Astrocyte of the spinal cord (primary cell): ENCODE measurements at regions not wholly inside any gene's neighbourhood (a gene's known extent, or its start where the extent isn't known, plus 50 kb on each side); places are given as distances from the start of the nearest gene placed in this dataset.

Source experiments
- DNase-seq: peaks from one replicate; pipeline ENCODE4 v3.0.0; 2011; ENCODE audit warnings: low read depth, low spot score
- H3K4me3 ChIP-seq: 2 replicates; pipeline ENCODE4 v1.5.1; 2011; ENCODE audit warnings: low read depth, mild to moderate bottlenecking, low read length, moderate library complexity
- in situ Hi-C: cut with HindIII; loops from 2 replicates; pipeline ENCODE4 v1.10.0; 2017; ENCODE audit warnings: low sequenced_read_pairs
- TF ChIP-seq, protein P1 (sequence below): IDR thresholded peaks from 2 replicates; pipeline ENCODE4 v1.5.1; 2012; ENCODE audit warnings: low read depth, mild to moderate bottlenecking, low read length, inconsistent platforms

DNA sequence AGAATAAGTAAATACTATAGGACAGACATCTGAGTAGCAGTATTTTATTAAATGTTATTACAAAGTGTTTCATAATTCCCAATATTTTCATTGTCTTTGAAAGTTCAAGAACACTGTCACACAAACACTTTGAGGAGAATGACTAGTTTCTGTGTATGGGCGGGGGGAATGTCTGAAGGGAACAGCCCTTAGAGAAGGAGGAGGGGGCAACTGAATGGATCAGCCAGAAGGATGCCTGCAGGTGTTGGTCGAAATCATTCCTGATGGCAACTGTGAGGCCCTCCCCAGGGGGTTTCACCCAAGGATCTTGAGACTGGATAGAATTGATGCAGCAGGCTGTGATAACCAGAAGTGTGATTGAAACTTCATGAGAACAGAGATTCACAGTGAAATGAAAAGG is 223.2 kb upstream of the C1orf87 start:
- H3K4me3 ChIP-seq: no peak overlapping the region
- DNase-seq: no peak
- TF ChIP-seq, protein P1, sequence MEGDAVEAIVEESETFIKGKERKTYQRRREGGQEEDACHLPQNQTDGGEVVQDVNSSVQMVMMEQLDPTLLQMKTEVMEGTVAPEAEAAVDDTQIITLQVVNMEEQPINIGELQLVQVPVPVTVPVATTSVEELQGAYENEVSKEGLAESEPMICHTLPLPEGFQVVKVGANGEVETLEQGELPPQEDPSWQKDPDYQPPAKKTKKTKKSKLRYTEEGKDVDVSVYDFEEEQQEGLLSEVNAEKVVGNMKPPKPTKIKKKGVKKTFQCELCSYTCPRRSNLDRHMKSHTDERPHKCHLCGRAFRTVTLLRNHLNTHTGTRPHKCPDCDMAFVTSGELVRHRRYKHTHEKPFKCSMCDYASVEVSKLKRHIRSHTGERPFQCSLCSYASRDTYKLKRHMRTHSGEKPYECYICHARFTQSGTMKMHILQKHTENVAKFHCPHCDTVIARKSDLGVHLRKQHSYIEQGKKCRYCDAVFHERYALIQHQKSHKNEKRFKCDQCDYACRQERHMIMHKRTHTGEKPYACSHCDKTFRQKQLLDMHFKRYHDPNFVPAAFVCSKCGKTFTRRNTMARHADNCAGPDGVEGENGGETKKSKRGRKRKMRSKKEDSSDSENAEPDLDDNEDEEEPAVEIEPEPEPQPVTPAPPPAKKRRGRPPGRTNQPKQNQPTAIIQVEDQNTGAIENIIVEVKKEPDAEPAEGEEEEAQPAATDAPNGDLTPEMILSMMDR: no peak
- in situ Hi-C loops: no loop called here

DNA sequence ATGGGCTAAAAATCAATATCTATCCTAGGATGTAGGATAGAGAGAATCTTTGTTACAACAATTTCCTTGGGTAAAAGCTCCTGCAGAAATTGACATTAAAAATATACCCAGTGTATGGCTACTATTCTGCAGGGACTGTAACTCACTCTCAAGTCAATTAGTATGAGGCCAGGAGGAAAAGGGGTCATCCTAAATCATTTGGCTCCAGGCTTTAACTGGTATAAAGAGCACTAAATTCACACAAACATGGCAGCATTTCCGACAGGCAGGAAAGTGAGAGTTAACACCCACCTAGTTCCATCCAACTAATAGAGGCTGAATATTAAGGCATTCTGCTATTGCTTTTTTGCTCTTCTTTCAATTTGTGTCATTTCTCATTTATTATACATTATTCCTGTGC is 218.6 kb upstream of the C1orf87 start:
- in situ Hi-C loops: no loop called here
- TF ChIP-seq, protein P1: no peak
- DNase-seq: no peak
- no peak overlapping the region for H3K4me3 ChIP-seq

DNA sequence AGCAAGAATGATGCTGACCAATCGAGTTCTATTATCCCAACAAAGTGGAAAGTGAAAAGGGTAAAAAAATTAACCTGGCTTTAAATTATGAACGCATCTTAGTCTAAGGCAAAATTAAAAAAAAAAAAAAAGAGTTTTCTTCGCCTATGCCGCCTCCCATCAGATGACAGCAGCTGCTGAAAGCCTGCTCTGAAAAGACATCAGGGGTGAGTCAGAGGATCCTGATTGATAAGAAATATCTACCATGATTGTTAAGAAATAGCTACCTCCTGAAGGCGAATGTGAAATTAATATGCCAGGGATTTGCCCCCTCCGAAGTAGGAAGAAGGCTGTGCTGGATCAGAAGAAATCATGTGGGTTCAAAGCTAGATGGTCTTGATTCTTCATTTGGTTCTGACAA is 216.8 kb upstream of the C1orf87 start:
- TF ChIP-seq, protein P1: no peak

DNA sequence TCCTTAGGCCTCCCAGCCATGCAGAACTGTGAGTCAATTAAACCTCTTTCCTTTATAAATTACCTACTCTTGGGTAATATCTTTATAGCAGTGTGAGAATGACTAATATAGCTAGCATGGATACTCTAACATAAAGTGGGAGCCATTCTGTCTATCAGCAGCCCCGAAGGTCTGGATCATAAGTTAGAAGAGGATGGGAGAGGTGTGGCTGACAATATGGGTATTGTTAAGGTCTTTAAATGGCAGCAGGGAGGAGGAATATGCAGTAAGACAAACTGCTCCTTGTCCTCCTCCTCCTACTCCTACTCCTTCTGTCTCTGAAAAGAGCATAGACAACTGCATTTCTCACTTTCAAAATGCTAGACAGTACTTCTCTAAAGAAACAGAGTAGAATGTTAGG is 214.0 kb upstream of the C1orf87 start:
- no peak overlapping the region for H3K4me3 ChIP-seq
- DNase-seq: no peak
- in situ Hi-C loops: no loop called here
- TF ChIP-seq, protein P1: no peak

More for the DNA sequence above, 216.8 kb upstream of the C1orf87 start:
- no peak for DNase-seq
- in situ Hi-C loops: no loop called here
- H3K4me3 ChIP-seq: no peak overlapping the region

DNA sequence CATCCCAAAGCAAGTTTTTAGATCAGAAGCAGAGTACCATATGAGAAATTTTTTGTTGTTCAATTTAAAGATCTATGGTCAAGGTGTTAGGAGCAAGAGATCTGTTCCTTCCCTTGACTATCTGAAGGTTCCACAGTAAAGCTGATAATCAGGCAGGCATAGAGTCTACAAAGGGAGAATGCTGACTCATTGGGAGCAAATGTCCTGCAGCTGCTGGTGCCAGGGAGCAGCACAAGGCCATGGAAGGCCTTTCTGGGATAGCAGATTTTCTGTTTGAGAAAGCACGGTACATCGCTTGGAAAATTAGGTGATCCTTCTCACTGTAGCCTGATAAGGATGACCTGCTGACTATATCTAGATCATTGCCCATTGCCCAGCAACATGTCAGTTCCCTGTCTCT is 210.1 kb upstream of the C1orf87 start:
- in situ Hi-C loops: no loop called here
- peak; percentile 14 for DNase-seq
- H3K4me3 ChIP-seq: no peak overlapping the region
- TF ChIP-seq, protein P1: no peak

DNA sequence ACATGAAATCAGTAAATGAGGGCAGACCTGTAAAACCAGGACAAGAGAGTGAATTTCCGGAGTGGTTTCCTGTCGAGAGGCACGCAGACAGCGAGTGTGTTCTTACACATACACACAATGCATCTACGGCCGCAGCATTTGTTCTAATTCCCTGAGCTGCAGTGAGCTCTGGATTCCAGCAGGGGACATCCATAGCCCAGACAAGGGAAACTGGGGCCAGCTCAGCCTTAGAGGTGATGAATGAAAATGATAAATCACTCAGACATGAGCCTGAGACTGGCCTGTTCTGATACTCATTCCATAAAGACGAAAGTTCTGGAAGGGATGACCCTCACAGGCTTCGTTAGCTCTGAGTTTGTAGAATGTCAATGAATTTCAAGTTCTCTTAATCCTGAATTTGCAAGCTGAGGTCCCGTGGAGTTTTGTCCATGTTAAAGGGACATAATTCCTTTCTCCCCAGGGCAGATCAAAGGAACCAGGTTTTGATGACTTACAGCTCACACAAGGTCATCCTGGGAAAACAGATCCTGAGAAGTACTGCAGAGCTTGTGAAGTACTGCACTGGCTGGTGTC is 207.9 kb upstream of the C1orf87 start:
- H3K4me3 ChIP-seq: no peak overlapping the region
- TF ChIP-seq, protein P1: peak; percentile 98
- DNase-seq: peak; percentile 80
- in situ Hi-C loops: no loop called here

DNA sequence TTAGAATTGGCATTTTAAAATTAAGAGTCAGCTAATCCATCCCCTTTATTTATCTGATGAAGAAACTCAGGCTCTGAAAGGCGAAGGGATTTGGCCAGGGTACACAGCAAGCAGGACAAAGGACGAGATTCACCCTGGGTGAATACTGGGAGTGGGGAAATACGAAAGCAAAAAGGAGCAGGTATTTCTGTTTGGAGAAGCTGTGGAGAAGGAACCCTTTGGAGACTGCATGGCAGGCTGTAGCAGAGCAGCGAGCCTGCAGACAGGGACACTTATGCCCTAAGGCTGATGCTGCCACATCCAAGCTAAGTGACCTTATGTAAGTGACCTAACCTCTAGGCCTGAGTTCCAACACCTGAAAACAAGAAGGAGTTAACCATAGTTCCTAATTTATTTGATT is 207.2 kb upstream of the C1orf87 start:
- H3K4me3 ChIP-seq: no peak overlapping the region
- no peak for DNase-seq
- in situ Hi-C loops: no loop called here
- TF ChIP-seq, protein P1: no peak
